GM13976 (cell line): ENCODE measurements at regions not wholly inside any gene's neighbourhood (a gene's known extent, or its start where the extent isn't known, plus 50 kb on each side); places are given as distances from the start of the nearest gene placed in this dataset.

ENCODE experiments used
- DNase-seq: peaks from one replicate; pipeline ENCODE4 v3.0.0; 2012; ENCODE audit warnings: low spot score
- in situ Hi-C: fragments of 300-500 bp; cut with MboI; formaldehyde crosslinking; loops from one replicate; pipeline ENCODE4 v1.12.0; 2022; ENCODE audit warnings: low sequenced_read_pairs, mixed read lengths, inconsistent platforms; ENCODE audit not compliant: unreplicated experiment
- TF ChIP-seq, protein P1 (sequence below): IDR thresholded peaks from 2 replicates; pipeline ENCODE4 v1.5.1; 2012; ENCODE audit warnings: borderline replicate concordance, mild to moderate bottlenecking; ENCODE audit not compliant: insufficient read depth; ENCODE audit errors: extremely low read depth, missing control alignments, control extremely low read depth

DNA sequence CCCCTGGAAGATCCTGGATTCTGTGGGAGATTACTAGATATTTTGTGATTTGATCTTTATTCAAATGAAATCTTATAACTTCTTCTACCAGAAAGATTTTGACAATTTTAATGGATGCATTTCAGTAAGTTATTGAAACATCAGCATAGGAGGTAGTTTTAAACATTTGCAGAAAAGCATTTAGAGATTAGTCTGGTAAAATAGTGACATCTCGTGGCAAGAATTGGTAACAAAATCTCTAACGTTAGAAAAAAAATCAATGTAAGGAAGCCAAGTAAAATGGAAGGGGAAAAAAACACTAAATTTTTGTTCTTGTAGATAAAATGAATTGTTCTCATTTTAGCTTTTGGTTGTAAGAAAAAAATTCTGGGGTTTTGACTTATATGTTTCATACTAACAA, 73.3 kb downstream of the TASL start:
- in situ Hi-C loops: no loop called here
- TF ChIP-seq, protein P1, sequence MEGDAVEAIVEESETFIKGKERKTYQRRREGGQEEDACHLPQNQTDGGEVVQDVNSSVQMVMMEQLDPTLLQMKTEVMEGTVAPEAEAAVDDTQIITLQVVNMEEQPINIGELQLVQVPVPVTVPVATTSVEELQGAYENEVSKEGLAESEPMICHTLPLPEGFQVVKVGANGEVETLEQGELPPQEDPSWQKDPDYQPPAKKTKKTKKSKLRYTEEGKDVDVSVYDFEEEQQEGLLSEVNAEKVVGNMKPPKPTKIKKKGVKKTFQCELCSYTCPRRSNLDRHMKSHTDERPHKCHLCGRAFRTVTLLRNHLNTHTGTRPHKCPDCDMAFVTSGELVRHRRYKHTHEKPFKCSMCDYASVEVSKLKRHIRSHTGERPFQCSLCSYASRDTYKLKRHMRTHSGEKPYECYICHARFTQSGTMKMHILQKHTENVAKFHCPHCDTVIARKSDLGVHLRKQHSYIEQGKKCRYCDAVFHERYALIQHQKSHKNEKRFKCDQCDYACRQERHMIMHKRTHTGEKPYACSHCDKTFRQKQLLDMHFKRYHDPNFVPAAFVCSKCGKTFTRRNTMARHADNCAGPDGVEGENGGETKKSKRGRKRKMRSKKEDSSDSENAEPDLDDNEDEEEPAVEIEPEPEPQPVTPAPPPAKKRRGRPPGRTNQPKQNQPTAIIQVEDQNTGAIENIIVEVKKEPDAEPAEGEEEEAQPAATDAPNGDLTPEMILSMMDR: peak; percentile 37

DNA sequence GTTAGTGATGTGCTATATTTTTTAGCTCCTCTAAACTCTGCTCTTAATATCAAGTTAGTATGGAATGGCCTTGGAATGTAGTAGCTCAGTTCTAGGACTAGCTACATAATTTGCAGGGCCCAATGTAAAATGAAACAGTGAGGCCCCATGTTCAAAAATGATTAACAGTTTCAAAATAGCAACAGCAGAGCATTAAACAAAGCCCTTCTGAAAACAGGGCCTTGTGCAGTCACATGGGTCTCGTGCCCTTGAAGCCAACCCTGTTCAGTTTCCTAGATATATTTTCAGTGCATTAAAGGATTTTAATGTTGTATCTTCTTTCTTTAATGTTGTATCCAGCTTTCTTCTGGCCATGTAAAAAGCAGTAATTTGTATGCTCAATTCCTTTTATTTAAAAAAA, 82.1 kb downstream of the TASL start:
- TF ChIP-seq, protein P1: no peak
- in situ Hi-C loops: loop anchor here (10.0 to 25.0 kb wide), 2 partner anchors 211 to 358 kb away; no protein-coding TSS in a partner anchor
- no peak for DNase-seq

More for the DNA sequence above, 73.3 kb downstream of the TASL start:
- DNase-seq: peak; percentile 17

DNA sequence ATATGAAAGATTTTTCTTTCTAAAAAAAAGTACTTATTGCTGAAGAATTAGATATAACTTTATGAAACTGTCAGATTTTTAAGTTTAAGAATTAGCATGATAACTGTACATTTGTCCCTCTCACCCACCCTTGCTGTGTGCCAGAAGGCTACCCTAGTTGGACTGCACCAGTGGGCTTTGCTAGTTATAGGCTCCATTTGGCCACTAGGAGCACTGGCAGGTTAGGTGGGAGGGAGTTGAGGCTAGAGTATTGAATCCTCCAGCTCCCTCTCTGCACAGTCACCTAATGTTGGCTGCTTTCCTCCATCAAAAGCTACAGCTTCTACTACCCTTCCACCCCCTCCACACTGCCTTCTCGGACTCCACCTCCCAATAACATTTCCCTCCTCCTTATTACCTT, 84.2 kb downstream of the TASL start:
- DNase-seq: no peak
- in situ Hi-C loops: loop anchor here (10.0 to 25.0 kb wide), 2 partner anchors 209 to 356 kb away; no protein-coding TSS in a partner anchor
- TF ChIP-seq, protein P1: no peak

DNA sequence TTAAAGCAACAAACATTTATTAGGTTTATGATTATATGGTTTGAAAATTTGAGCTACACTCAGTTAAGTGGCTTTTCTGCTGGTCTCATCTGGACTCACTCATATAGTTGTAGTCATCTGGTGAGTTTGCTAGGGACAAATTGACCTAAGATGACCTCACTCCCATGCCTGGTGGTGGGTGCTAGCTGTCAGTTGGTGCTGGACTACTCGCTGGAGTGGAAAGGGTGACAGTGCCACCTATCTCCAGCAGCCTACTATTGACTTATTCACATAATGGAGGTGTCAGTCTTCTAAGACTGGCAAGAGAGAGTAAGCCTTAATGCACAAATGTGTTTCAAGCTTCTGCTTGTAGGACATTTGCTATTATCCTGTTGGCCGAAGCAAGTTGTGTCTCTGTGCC, 88.2 kb downstream of the TASL start:
- DNase-seq: no peak
- in situ Hi-C loops: loop anchor here (25.0 kb wide), 1 partner anchor 352 kb away; no protein-coding TSS in a partner anchor
- TF ChIP-seq, protein P1: no peak

DNA sequence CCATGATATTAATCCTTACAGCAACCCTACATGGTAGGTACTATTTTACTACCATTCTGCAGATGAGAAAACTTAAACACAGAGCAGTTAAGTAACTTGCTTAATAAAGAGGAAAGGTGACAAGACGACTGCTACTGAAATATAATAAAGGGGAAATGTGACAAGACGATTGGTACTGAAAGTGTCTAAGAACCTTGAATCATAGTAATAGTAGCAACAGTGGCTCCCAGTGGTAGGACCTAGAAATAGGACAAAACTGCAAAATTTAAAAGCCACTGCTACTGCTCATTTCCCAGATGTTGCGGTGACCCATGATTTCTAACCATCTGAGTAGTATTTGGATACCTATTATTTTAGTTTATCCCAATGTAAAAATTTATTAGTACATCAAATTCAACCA, 89.5 kb downstream of the TASL start:
- TF ChIP-seq, protein P1: peak; percentile 11
- peak; percentile 27 for DNase-seq
- in situ Hi-C loops: loop anchor here (25.0 kb wide), 1 partner anchor 351 kb away; no protein-coding TSS in a partner anchor

DNA sequence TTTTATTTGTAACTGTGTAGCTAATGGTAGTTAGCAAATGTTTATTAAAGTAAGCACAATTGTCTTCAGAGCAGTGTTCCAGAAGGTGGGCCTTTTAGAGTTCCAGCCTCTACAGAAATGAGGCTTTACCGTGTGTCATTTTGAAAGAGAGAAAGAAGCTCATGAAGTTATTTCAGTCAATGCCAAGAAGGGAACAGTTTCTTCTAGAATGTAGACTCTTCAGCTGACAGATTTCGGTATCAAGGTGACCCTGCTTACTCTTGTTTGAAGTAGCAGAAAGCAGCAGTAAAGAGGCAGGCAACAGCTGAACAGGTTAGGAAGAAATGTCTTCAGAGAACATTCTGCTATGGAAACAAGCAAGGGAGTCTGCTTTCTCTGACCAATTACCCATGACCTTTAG, 93.6 kb downstream of the TASL start:
- in situ Hi-C loops: loop anchor here (25.0 kb wide), 1 partner anchor 347 kb away; no protein-coding TSS in a partner anchor
- no peak for DNase-seq
- TF ChIP-seq, protein P1: no peak

DNA sequence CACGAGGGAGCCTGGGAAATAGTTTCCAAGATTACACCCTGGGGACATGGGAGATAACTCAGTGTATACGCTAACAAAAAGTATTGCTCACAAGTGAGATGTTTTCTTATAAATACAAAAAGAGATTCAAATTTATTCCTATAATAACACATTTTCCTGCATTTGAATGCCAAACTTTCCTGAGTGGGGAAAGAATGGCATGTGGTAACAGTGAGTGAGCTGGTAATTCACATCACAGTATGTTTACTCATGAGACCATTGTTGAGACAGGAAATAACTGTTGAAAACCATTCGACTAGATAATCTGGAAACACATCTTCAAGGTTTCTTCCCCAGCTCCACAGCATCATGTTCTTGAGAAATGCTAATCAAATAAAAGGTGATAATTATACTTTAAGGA, 109.1 kb downstream of the TASL start:
- in situ Hi-C loops: no loop called here
- DNase-seq: no peak
- TF ChIP-seq, protein P1: no peak
